WTC11 (cell line): ENCODE measurements at regions not wholly inside any gene's neighbourhood (a gene's known extent, or its start where the extent isn't known, plus 50 kb on each side); places are given as distances from the start of the nearest gene placed in this dataset.

Source experiments
- ATAC-seq: fragments of 200-7000 bp; cut with Tn5 transposase; 2 replicates; pipeline ENCODE4 v1.10.0; 2021; ENCODE audit warnings: mild to moderate bottlenecking, moderate library complexity
- CTCF ChIA-PET: fragments of 300-600 bp; sonication (Branson Sonifier 250); formaldehyde crosslinking; loops from one replicate; lab custom pipeline; 2021; ENCODE audit warnings: antibody characterized with exemption; lab: Charles Lee
- POLR2A ChIA-PET: fragments of 350-600 bp; sonication (Branson Sonifier 250); formaldehyde crosslinking; loops from one replicate; lab custom pipeline; 2021; ENCODE audit warnings: antibody characterized with exemption; lab: Charles Lee
- DNase-seq: peaks from one replicate; pipeline ENCODE4 v3.0.0; 2021; ENCODE audit warnings: low spot score
- H3K27ac Mint-ChIP-seq: 2 replicates; pipeline ENCODE4 v1.8.0; 2021; ENCODE audit warnings: mixed read lengths
- H3K27me3 Mint-ChIP-seq: 2 replicates; pipeline ENCODE4 v1.8.0; 2021; ENCODE audit warnings: low read depth, mild to moderate bottlenecking, moderate library complexity, mixed read lengths
- H3K36me3 Mint-ChIP-seq: 2 replicates; pipeline ENCODE4 v1.8.0; 2021; ENCODE audit warnings: mixed read lengths
- H3K4me1 Mint-ChIP-seq: 2 replicates; pipeline ENCODE4 v1.8.0; 2022; ENCODE audit warnings: mixed read lengths
- H3K4me3 Mint-ChIP-seq: 2 replicates; pipeline ENCODE4 v1.8.0; 2021; ENCODE audit warnings: mild to moderate bottlenecking, moderate library complexity, mixed read lengths
- H3K9me3 Mint-ChIP-seq: 2 replicates; pipeline ENCODE4 v1.8.0; 2021; ENCODE audit warnings: mixed read lengths
- ETV6 ChIP-seq: sonication (generic); formaldehyde crosslinking; IDR thresholded peaks from 2 replicates; pipeline ENCODE4 v1.8.1; 2022; ENCODE audit warnings: mild to moderate bottlenecking, missing genetic modification reagents
- GRHL2 ChIP-seq: fragments of 250-450 bp; sonication (Bioruptor Pico); IDR thresholded peaks from 2 replicates; pipeline ENCODE4 v1.8.0; 2022; ENCODE audit warnings: mild to moderate bottlenecking, moderate library complexity; ENCODE audit not compliant: insufficient replicate concordance, severe bottlenecking
- GTF2I ChIP-seq: fragments of 250-450 bp; sonication (Bioruptor Pico); conservative IDR thresholded peaks from 2 replicates; pipeline ENCODE4 v1.4.0; 2021; ENCODE audit warnings: mild to moderate bottlenecking
- IRF2 ChIP-seq: sonication (generic); formaldehyde crosslinking; IDR thresholded peaks from 2 replicates; pipeline ENCODE4 v1.8.0; 2022; ENCODE audit warnings: low read depth, missing genetic modification reagents, borderline replicate concordance
- JUN ChIP-seq: sonication (generic); formaldehyde crosslinking; IDR thresholded peaks from 2 replicates; pipeline ENCODE4 v1.8.0; 2023; ENCODE audit warnings: mild to moderate bottlenecking, missing genetic modification reagents
- NR1H2 ChIP-seq: sonication (generic); formaldehyde crosslinking; IDR thresholded peaks from 2 replicates; pipeline ENCODE4 v1.9.0; 2021; ENCODE audit warnings: mild to moderate bottlenecking, moderate library complexity, missing genetic modification reagents
- NR3C1 ChIP-seq: sonication (generic); formaldehyde crosslinking; conservative IDR thresholded peaks from 2 replicates; pipeline ENCODE4 v1.8.1; 2023; ENCODE audit warnings: low read depth, mild to moderate bottlenecking, missing genetic modification reagents
- OVOL2 ChIP-seq: fragments of 250-450 bp; sonication (Bioruptor Pico); IDR thresholded peaks from 2 replicates; pipeline ENCODE4 v1.9.0; 2021; ENCODE audit warnings: mild to moderate bottlenecking, borderline replicate concordance
- PRRX2 ChIP-seq: fragments of 250-450 bp; sonication (Bioruptor Pico); IDR thresholded peaks from 2 replicates; pipeline ENCODE4 v1.8.0; 2021; ENCODE audit warnings: mild to moderate bottlenecking
- ZBTB21 ChIP-seq: sonication (generic); formaldehyde crosslinking; IDR thresholded peaks from 2 replicates; pipeline ENCODE4 v1.8.1; 2023; ENCODE audit warnings: mild to moderate bottlenecking, missing genetic modification reagents, borderline replicate concordance
- TF ChIP-seq, protein P1 (sequence below): fragments of 250-450 bp; sonication (Bioruptor Pico); IDR thresholded peaks from 2 replicates; pipeline ENCODE4 v1.9.0; 2021; ENCODE audit warnings: mild to moderate bottlenecking
- TF ChIP-seq, protein P2 (sequence below): sonication (generic); formaldehyde crosslinking; IDR thresholded peaks from 2 replicates; pipeline ENCODE4 v1.8.0; 2022; ENCODE audit warnings: mild to moderate bottlenecking, missing genetic modification reagents
- TF ChIP-seq, protein P3 (sequence below): sonication (generic); formaldehyde crosslinking; IDR thresholded peaks from 2 replicates; pipeline ENCODE4 v1.8.0; 2022; ENCODE audit warnings: mild to moderate bottlenecking, missing genetic modification reagents
- TF ChIP-seq, protein P4 (sequence below): fragments of 250-450 bp; sonication (Bioruptor Pico); IDR thresholded peaks from 2 replicates; pipeline ENCODE4 v1.9.0; 2021; ENCODE audit warnings: mild to moderate bottlenecking
- TF ChIP-seq, protein P5 (sequence below): sonication (generic); formaldehyde crosslinking; IDR thresholded peaks from 2 replicates; pipeline ENCODE4 v1.8.1; 2023; ENCODE audit warnings: mild to moderate bottlenecking, missing genetic modification reagents
- TF ChIP-seq, protein P6 (sequence below): sonication (generic); formaldehyde crosslinking; IDR thresholded peaks from 2 replicates; pipeline ENCODE4 v1.8.1; 2022; ENCODE audit warnings: low read depth, missing genetic modification reagents, borderline replicate concordance
- TF ChIP-seq, protein P7 (sequence below): fragments of 250-450 bp; sonication (Bioruptor Pico); IDR thresholded peaks from 2 replicates; pipeline ENCODE4 v1.8.0; 2021; ENCODE audit warnings: mild to moderate bottlenecking
- TF ChIP-seq, protein P8 (sequence below): sonication (generic); formaldehyde crosslinking; IDR thresholded peaks from 2 replicates; pipeline ENCODE4 v1.8.0; 2023; ENCODE audit warnings: mild to moderate bottlenecking, missing genetic modification reagents

DNA sequence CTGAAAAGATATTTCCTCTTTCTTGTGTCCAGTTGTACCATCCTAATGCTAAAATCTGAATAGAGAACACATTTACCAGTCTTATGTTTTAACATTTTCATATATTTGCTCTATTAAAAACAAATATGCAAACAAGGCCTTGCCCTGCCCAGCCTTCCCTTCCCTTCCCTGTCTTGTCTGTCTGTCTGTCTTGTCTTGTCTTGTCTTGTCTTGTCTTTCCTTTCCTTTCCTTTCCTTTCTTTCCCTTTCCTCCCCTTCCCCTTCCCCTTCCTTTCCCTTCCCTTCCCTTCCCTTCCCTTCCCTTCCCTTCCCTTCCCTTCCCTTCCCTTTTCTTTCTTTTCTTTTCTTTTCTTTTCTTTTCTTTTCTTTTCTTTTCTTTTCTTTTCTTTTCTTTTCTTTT, 1103.5 kb downstream of the STIM2 start:
- Mint-ChIP-seq H3K27me3 (no peaks in the 10 kb centered on the region), H3K4me3 (no peak overlapping the region), H3K36me3 (no peaks in the 10 kb centered on the region), H3K9me3 (peaks cover 14% of the 10 kb centered on the region), H3K4me1 (peaks cover 11% of the 10 kb centered on the region), H3K27ac (no peak overlapping the region)
- ChIA-PET CTCF (no interaction called here), POLR2A (no interaction called here)
- TF ChIP-seq GRHL2 (CRISPR knock-in tag) (no peak), GTF2I (CRISPR knock-in tag) (no peak)
- TF ChIP-seq, protein P1, sequence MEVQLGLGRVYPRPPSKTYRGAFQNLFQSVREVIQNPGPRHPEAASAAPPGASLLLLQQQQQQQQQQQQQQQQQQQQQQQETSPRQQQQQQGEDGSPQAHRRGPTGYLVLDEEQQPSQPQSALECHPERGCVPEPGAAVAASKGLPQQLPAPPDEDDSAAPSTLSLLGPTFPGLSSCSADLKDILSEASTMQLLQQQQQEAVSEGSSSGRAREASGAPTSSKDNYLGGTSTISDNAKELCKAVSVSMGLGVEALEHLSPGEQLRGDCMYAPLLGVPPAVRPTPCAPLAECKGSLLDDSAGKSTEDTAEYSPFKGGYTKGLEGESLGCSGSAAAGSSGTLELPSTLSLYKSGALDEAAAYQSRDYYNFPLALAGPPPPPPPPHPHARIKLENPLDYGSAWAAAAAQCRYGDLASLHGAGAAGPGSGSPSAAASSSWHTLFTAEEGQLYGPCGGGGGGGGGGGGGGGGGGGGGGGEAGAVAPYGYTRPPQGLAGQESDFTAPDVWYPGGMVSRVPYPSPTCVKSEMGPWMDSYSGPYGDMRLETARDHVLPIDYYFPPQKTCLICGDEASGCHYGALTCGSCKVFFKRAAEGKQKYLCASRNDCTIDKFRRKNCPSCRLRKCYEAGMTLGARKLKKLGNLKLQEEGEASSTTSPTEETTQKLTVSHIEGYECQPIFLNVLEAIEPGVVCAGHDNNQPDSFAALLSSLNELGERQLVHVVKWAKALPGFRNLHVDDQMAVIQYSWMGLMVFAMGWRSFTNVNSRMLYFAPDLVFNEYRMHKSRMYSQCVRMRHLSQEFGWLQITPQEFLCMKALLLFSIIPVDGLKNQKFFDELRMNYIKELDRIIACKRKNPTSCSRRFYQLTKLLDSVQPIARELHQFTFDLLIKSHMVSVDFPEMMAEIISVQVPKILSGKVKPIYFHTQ = no peak
- TF ChIP-seq, protein P2, sequence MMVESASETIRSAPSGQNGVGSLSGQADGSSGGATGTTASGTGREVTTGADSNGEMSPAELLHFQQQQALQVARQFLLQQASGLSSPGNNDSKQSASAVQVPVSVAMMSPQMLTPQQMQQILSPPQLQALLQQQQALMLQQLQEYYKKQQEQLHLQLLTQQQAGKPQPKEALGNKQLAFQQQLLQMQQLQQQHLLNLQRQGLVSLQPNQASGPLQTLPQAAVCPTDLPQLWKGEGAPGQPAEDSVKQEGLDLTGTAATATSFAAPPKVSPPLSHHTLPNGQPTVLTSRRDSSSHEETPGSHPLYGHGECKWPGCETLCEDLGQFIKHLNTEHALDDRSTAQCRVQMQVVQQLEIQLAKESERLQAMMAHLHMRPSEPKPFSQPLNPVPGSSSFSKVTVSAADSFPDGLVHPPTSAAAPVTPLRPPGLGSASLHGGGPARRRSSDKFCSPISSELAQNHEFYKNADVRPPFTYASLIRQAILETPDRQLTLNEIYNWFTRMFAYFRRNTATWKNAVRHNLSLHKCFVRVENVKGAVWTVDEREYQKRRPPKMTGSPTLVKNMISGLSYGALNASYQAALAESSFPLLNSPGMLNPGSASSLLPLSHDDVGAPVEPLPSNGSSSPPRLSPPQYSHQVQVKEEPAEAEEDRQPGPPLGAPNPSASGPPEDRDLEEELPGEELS (CRISPR knock-in tag) = no peak
- TF ChIP-seq, protein P3, sequence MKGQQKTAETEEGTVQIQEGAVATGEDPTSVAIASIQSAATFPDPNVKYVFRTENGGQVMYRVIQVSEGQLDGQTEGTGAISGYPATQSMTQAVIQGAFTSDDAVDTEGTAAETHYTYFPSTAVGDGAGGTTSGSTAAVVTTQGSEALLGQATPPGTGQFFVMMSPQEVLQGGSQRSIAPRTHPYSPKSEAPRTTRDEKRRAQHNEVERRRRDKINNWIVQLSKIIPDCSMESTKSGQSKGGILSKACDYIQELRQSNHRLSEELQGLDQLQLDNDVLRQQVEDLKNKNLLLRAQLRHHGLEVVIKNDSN (CRISPR knock-in tag) = no peak
- TF ChIP-seq, protein P4, sequence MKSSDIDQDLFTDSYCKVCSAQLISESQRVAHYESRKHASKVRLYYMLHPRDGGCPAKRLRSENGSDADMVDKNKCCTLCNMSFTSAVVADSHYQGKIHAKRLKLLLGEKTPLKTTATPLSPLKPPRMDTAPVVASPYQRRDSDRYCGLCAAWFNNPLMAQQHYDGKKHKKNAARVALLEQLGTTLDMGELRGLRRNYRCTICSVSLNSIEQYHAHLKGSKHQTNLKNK = no peak
- ATAC-seq (no peak), DNase-seq (no peak)

DNA sequence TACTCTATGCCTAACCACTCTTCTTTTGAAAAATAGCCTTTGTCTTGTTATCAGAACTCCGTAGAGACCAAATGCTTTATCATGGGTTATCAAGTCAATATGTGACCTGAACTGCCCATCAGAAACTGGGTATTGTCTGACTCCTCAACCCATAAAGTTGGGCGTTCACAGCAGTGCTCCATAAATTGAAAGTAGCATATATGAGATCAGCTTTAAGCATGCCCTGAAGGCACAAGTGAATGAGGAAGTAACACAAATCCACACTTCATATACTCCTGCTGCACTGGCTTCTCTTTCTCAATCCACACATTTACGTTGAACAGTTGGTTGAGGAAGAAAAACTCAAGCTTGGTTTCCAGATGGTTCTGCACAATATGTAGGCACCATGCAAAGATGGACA, 1106.0 kb downstream of the STIM2 start:
- Mint-ChIP-seq H3K27ac (no peak overlapping the region), H3K36me3 (no peaks in the 10 kb centered on the region), H3K9me3 (peaks cover 14% of the 10 kb centered on the region), H3K27me3 (no peaks in the 10 kb centered on the region), H3K4me3 (no peak overlapping the region), H3K4me1 (peaks cover 23% of the 10 kb centered on the region)
- DNase-seq = no peak
- ATAC-seq = no peak
- no peak for TF ChIP-seq NR3C1
- TF ChIP-seq, protein P3 (CRISPR knock-in tag) = no peak
- TF ChIP-seq, protein P5, sequence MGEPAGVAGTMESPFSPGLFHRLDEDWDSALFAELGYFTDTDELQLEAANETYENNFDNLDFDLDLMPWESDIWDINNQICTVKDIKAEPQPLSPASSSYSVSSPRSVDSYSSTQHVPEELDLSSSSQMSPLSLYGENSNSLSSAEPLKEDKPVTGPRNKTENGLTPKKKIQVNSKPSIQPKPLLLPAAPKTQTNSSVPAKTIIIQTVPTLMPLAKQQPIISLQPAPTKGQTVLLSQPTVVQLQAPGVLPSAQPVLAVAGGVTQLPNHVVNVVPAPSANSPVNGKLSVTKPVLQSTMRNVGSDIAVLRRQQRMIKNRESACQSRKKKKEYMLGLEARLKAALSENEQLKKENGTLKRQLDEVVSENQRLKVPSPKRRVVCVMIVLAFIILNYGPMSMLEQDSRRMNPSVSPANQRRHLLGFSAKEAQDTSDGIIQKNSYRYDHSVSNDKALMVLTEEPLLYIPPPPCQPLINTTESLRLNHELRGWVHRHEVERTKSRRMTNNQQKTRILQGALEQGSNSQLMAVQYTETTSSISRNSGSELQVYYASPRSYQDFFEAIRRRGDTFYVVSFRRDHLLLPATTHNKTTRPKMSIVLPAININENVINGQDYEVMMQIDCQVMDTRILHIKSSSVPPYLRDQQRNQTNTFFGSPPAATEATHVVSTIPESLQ (CRISPR knock-in tag) = no peak
- TF ChIP-seq IRF2 (CRISPR knock-in tag) = no peak
- TF ChIP-seq OVOL2 (CRISPR knock-in tag) = no peak
- TF ChIP-seq, protein P6, sequence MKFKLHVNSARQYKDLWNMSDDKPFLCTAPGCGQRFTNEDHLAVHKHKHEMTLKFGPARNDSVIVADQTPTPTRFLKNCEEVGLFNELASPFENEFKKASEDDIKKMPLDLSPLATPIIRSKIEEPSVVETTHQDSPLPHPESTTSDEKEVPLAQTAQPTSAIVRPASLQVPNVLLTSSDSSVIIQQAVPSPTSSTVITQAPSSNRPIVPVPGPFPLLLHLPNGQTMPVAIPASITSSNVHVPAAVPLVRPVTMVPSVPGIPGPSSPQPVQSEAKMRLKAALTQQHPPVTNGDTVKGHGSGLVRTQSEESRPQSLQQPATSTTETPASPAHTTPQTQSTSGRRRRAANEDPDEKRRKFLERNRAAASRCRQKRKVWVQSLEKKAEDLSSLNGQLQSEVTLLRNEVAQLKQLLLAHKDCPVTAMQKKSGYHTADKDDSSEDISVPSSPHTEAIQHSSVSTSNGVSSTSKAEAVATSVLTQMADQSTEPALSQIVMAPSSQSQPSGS (CRISPR knock-in tag) = no peak
- TF ChIP-seq ZBTB21 (CRISPR knock-in tag) = no peak
- no peak for TF ChIP-seq NR1H2 (CRISPR knock-in tag)
- TF ChIP-seq PRRX2 (CRISPR knock-in tag) = no peak
- TF ChIP-seq, protein P7, sequence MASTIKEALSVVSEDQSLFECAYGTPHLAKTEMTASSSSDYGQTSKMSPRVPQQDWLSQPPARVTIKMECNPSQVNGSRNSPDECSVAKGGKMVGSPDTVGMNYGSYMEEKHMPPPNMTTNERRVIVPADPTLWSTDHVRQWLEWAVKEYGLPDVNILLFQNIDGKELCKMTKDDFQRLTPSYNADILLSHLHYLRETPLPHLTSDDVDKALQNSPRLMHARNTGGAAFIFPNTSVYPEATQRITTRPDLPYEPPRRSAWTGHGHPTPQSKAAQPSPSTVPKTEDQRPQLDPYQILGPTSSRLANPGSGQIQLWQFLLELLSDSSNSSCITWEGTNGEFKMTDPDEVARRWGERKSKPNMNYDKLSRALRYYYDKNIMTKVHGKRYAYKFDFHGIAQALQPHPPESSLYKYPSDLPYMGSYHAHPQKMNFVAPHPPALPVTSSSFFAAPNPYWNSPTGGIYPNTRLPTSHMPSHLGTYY = no peak
- TF ChIP-seq, protein P8, sequence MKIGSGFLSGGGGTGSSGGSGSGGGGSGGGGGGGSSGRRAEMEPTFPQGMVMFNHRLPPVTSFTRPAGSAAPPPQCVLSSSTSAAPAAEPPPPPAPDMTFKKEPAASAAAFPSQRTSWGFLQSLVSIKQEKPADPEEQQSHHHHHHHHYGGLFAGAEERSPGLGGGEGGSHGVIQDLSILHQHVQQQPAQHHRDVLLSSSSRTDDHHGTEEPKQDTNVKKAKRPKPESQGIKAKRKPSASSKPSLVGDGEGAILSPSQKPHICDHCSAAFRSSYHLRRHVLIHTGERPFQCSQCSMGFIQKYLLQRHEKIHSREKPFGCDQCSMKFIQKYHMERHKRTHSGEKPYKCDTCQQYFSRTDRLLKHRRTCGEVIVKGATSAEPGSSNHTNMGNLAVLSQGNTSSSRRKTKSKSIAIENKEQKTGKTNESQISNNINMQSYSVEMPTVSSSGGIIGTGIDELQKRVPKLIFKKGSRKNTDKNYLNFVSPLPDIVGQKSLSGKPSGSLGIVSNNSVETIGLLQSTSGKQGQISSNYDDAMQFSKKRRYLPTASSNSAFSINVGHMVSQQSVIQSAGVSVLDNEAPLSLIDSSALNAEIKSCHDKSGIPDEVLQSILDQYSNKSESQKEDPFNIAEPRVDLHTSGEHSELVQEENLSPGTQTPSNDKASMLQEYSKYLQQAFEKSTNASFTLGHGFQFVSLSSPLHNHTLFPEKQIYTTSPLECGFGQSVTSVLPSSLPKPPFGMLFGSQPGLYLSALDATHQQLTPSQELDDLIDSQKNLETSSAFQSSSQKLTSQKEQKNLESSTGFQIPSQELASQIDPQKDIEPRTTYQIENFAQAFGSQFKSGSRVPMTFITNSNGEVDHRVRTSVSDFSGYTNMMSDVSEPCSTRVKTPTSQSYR (CRISPR knock-in tag) = no peak
- no peak for TF ChIP-seq JUN (CRISPR knock-in tag)
- no peak for TF ChIP-seq ETV6 (CRISPR knock-in tag)
- ChIA-PET CTCF (no interaction called here), POLR2A (no interaction called here)
